DMS53 (cell line): ENCODE measurements at regions not wholly inside any gene's neighbourhood (a gene's known extent, or its start where the extent isn't known, plus 50 kb on each side); places are given as distances from the start of the nearest gene placed in this dataset.

Experiments
- DNase-seq: peaks from one replicate; lab custom pipeline; 2025; lab: John Stamatoyannopoulos, UW

DNA sequence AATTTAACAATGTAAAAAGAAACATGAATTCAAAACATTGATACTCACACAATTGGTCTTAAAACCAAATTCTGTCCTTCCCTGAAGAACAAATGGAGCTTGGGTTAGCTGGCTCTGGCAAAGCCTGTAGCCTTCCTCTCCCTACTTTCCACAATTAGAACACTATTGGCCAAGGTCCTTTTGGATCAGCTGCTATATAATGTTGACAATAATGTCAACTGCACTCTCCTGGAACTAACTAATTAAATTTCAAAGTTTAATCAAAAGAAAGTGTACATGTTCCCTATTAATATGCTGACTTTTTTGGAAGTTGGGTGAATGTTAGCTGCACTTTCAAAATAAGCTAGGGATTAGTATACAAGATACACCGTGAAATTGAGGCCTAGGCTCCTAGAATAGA, 440.1 kb upstream of the NFE2L3 start:
- DNase-seq = no peak

- DNase-seq = no peak
Measured at GRCh38 chr7:25712500-25712899, 439.5 kb upstream of the NFE2L3 start.

DNA sequence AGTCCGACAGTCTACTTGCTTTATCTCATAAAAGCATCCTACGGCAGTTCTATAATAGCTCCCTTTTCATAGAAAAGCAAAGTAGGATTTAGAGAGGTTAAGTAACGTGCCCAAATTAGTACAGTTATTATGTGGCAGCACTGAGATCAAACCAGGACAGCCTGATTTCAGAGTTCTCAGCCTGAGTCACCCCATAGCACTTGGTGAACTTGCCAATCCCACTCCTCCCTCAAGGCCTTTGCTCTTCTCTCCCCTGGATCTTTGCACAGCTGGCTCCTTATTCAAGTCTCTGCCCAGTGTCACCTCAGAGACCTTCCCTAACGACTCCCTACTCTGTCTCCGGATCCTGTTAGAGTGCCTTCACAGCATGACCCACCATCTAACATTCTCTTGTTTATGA, 438.0 kb upstream of the NFE2L3 start:
- DNase-seq = no peak

GRCh38 chr7:25716421-25716820, 435.6 kb upstream of the NFE2L3 start:
- peak; percentile 19 for DNase-seq

DNA sequence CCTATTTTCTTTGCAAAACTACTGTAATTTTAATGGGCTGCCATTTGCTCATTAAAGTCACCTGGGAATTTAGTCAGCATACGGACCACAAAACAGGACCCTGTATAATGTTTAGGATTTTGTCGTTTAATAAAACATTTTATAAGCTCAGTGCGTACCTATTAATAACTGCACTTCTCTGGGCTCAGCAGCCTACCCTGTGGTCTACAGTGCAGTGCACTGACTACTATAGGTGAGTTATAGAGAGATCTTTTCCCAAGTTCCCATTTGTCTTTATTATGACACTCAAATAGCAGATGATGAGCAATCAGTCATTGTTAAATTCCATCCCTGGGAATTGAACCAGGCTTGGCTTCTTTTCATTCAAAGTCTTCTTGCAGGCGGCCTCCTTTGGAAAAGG, 433.4 kb upstream of the NFE2L3 start:
- DNase-seq = no peak

GRCh38 chr7:25719190-25719896, 432.7 kb upstream of the NFE2L3 start:
- DNase-seq = no peak

DNA sequence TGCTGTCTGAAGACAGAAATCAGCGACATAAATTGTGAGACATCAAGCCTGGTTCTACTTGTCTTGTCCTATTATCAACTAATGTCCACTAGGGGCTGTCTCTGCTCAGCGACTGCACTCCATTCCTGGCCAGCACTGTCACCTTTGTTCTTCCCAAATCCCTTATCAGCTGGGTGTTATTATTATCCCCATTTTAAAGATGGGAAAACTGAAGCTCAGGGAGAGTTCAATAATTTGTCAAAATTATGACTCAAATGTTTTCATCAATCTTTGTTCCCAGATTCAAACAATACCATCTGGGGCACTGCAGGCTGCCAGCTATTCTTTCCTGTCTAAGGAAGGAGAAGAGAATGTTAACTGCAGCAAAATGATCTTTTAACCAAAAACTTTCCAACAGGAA, 431.6 kb upstream of the NFE2L3 start:
- peak; percentile 69 for DNase-seq

DNA sequence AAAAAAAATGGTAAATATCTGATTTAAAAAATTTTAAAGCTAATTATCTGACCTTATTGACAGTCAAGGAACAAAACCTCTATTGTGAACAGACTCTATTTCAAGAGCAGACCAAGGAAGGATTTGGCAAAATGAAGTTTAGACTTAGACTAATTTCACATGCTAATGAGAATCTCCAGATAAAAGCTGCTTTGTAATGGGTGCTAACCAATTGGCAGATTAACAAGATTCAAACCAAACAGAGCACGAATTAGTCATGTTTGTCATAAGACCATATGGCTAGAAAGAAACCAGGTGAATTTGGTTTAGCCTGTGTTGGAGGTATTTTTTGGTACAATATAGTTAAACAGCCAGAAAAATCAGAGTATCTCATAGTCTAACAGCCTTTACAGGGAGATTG, 429.1 kb upstream of the NFE2L3 start:
- no peak for DNase-seq

- no peak for DNase-seq
Measured at GRCh38 chr7:25725451-25725850, 426.5 kb upstream of the NFE2L3 start.

DNA sequence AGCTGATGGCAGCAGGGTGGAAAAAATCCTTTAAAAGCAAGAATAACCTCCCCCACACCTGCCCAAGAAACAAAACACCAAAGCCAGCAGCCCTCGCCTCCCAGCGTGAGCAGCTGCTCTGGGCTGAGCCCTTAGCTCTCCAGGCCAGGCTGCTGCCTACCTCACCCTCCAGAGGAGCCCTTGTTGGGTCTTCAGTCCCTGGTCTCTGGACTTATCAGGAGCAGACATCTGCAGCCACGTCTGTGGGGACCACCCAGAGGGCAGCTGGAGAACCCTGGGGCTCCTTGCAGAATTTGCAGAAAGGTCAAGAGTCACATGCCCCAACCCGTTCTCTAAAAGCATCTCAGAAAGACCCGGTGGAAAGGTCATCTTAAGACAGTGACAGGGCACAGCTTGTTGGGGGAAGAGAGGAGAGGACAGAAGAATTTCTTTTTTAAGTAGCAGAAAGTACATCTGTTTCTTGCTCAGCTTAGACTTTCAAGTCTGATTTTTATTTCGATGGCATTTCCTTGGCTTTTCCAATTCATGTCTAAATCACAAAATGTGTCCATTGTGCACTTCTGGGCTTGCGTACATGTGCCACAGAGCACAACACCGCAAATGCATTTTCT, 425.7 kb upstream of the NFE2L3 start:
- DNase-seq = no peak

GRCh38 chr7:25726781-25727311, 425.2 kb upstream of the NFE2L3 start:
- DNase-seq = no peak

GRCh38 chr7:25727446-25727845, 424.6 kb upstream of the NFE2L3 start:
- no peak for DNase-seq

- no peak for DNase-seq
Measured at GRCh38 chr7:25727876-25728275, 424.1 kb upstream of the NFE2L3 start.

GRCh38 chr7:25731068-25731845, 420.7 kb upstream of the NFE2L3 start:
- no peak for DNase-seq

DNA sequence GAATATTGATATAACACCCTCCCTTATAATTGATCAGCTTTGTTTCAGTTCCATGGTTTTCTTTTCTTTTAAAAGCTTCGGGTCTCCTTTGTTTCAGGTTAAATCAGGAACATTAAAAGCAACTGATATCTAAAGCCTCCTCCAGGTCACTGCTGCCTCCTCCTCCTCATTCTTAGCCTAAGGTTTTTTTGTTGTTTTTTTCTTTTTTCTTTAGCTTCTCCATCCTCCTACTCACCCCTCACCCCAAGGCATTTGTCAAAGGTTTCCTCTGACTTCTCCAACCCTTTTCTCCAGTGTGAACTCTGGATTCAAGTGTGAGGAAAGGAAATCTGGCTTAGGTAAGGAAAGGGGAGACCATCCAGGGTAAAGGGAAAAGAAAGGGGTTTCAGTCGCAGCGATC, 420.2 kb upstream of the NFE2L3 start:
- DNase-seq = no peak

- no peak for DNase-seq
Measured at GRCh38 chr7:25732766-25733217, 419.2 kb upstream of the NFE2L3 start.

DNA sequence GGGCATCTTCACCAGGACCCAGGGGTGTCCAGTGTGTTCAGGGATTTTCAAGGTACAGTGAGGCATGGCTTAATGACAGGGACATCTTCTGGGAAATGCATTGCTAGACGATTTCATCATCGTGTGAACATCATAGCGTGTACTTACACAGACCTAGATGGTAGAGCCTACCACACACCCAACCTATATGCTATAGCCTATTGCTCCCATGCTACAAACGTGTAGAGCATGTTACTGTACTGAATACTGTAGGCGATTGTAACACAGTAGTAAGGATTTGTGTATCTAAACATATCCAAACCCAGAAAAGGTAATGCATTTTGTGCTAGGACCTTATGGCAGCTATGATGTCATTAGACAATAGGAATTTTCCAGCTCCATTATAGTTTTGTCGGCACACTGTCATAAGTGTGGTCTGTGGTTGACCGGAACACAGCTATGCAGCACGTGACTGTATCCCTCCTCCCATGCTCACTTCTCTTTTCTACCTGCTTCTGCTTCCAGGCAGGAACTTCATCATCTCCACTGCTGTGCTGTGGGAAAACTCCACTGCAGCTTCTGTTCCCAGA, 416.2 kb upstream of the NFE2L3 start:
- no peak for DNase-seq

- no peak for DNase-seq
Measured at GRCh38 chr7:25738528-25738927, 413.5 kb upstream of the NFE2L3 start.

DNA sequence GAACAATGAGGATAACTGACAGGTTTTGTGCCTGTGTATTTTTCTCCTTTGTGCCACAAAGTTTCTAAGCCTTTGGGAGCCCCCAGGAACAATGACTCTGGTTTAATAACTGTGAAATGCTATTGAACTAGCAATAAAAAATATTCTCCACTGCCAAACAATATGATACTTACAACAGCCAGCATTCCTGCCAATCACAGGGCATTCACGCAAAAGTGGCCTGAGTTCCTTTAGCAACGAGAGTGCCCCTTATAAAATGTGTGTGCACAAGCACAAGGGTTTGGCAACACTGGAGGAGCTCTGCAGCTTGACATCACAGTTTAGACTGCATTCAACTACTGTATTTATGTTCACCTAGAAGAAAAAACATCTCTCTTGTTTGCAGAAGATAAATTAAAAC, 412.9 kb upstream of the NFE2L3 start:
- DNase-seq = no peak

DNA sequence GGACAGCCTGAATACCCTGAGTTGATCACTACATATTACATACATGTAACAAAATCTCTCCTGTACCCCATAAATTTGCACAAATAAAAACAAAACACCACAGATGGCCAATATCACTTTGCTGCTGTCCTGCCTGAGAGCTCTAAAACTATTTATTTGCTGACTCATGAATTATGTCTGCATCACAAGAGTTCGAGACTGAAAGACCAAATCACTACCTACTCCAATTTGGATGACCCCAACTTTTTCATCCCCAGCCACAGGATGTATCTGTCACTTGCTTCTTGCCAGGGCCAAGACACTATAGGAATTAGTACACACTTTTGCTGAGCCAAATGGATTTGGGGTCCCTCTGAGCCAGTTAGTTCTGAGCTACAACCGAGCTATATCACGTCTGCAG, 409.7 kb upstream of the NFE2L3 start:
- no peak for DNase-seq

DNA sequence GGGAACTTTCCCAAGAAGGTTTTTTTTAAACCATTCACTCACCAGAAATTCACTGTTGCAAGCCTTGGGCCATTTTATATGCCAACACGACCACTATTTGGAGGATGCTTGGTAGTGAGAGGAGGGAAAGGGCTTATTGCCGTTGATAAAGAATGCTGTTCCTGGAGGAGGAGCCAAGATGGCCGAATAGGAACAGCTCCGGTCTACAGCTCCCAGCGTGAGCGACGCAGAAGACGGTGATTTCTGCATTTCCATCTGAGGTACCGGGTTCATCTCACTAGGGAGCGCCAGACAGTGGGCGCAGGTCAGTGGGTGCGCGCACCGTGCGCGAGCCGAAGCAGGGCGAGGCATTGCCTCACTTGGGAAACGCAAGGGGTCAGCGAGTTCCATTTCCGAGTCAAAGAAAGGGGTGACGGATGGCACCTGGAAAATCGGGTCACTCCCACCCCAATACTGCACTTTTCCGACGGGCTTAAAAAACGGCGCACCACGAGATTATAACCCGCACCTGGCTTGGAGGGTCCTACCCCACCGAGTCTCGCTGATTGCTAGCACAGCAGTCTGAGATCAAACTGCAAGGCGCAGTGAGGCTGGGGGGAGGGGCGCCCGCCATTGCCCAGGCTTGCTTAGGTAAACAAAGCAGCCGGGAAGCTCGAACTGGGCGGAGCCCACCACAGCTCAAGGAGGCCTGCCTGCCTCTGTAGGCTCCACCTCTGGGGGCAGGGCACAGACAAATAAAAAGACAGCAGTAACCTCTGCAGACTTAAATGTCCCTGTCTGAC, 408.1 kb upstream of the NFE2L3 start:
- DNase-seq = peak; percentile 90
